Tibial nerve (tissue), 4 donors: ENCODE measurements at regions not wholly inside any gene's neighbourhood (a gene's known extent, or its start where the extent isn't known, plus 50 kb on each side); places are given as distances from the start of the nearest gene placed in this dataset.
"Not testable (repeated sequence)": the region's sequence is repeated elsewhere in the genome, so short reads cannot be mapped to it uniquely, and the experiment has no call there.

Source experiments
- DNase-seq, 2 donors: peaks; one replicate each; pipeline ENCODE4 v3.0.0-alpha.2; 2019; ENCODE audit warnings: low spot score in 2 of 2
- H3K27ac ChIP-seq, 4 donors: fragments of 200-600 bp; sonication (generic) in 3 of 4; one replicate each; pipeline ENCODE4 v1.5.1; 2017 to 2019; ENCODE audit warnings: mild to moderate bottlenecking in 1 of 4
- H3K27me3 ChIP-seq, 2 donors: fragments of 200-600 bp; sonication (generic) in 1 of 2; one replicate each; pipeline versions ENCODE4 v1.5.1 to v1.6.0; 2017 to 2019
- H3K36me3 ChIP-seq, 3 donors: fragments of 200-600 bp; sonication (generic); one replicate each; pipeline ENCODE4 v1.5.1; 2018 to 2019
- H3K4me1 ChIP-seq, 4 donors: fragments of 200-600 bp; sonication (generic) in 3 of 4; one replicate each; pipeline ENCODE4 v1.5.1; 2017 to 2019
- H3K4me3 ChIP-seq, 4 donors: fragments of 200-600 bp; sonication (generic) in 3 of 4; one replicate each; pipeline ENCODE4 v1.5.1; 2017 to 2019; ENCODE audit warnings: mild to moderate bottlenecking in 1 of 4, moderate library complexity in 1 of 4
- H3K9me3 ChIP-seq, 4 donors: fragments of 200-600 bp; sonication (generic) in 3 of 4; one replicate each; pipeline ENCODE4 v1.5.1; 2017 to 2019
- CTCF ChIP-seq, 5 experiments: fragments of 200-600 bp in 3 of 5; fragments of 450-650 bp in 2 of 5; sonication (generic) in 3 of 5; IDR thresholded peaks; one replicate each; pipeline ENCODE4 v1.5.1; 2016 to 2019; ENCODE audit warnings: antibody characterized with exemption in 5 of 5, mild to moderate bottlenecking in 3 of 5, moderate library complexity in 2 of 5
- EP300 ChIP-seq, 2 donors: sonication (generic); formaldehyde crosslinking; IDR thresholded peaks; one replicate each; pipeline ENCODE4 v1.6.1; 2017; ENCODE audit warnings: antibody characterized with exemption in 2 of 2, mild to moderate bottlenecking in 1 of 2
- POLR2A ChIP-seq, 2 donors: fragments of 450-650 bp; IDR thresholded peaks; one replicate each; pipeline ENCODE4 v1.6.1; 2017; ENCODE audit warnings: antibody characterized with exemption in 2 of 2, mild to moderate bottlenecking in 2 of 2, moderate library complexity in 2 of 2
- WGBS, 2 donors: methylation state at CpG; one replicate each; pipeline ENCODE4 v1.1.5; 2018; 5-methylcytosine and 5-hydroxymethylcytosine counted together

GRCh38 chr1:143721024-143721373, 250.8 kb downstream of the FAM72C start:
- H3K4me1 ChIP-seq = no peaks in the 10 kb centered on the region
- 26 to 40% methylated on average over 7 of the region's 7 CpGs for WGBS, 2 donors
- DNase-seq = no peak
- no peak for TF ChIP-seq EP300 (IDR thresholded peaks at IDR 0.05)
- TF ChIP-seq CTCF (IDR thresholded peaks at IDR 0.05) = no peak
- TF ChIP-seq POLR2A (IDR thresholded peaks at IDR 0.05) = no peak
- no peak overlapping the region for H3K27ac ChIP-seq
- no peak overlapping the region for H3K4me3 ChIP-seq
- H3K27me3 ChIP-seq = peaks cover 0 to 13% of the 10 kb centered on the region in 2 donors
- no peaks in the 10 kb centered on the region for H3K9me3 ChIP-seq
- H3K36me3 ChIP-seq = no peaks in the 10 kb centered on the region

- no peak overlapping the region for H3K4me3 ChIP-seq
- H3K4me1 ChIP-seq = no peaks in the 10 kb centered on the region
- H3K27me3 ChIP-seq = peaks cover 0 to 13% of the 10 kb centered on the region in 2 donors
- no peaks in the 10 kb centered on the region for H3K36me3 ChIP-seq
- H3K9me3 ChIP-seq = no peaks in the 10 kb centered on the region
- no peak for DNase-seq
- no peak for TF ChIP-seq POLR2A (IDR thresholded peaks at IDR 0.05)
- TF ChIP-seq CTCF (IDR thresholded peaks at IDR 0.05) = no peak
- TF ChIP-seq EP300 (IDR thresholded peaks at IDR 0.05) = no peak
- no peak overlapping the region for H3K27ac ChIP-seq
- 21 to 33% methylated on average over 24 of the region's 24 CpGs for WGBS, 2 donors
These were observed 251.4 kb downstream of the FAM72C start for GRCh38 chr1:143720087-143721023.

GRCh38 chr1:143718524-143718923, 253.3 kb downstream of the FAM72C start:
- Histone ChIP-seq H3K4me3 (no peak overlapping the region), H3K9me3 (no peaks in the 10 kb centered on the region), H3K4me1 (no peaks in the 10 kb centered on the region), H3K27me3 (peaks cover 0 to 13% of the 10 kb centered on the region in 2 donors), H3K36me3 (no peaks in the 10 kb centered on the region), H3K27ac (no peak overlapping the region)
- TF ChIP-seq CTCF (IDR thresholded peaks at IDR 0.05) = no peak
- TF ChIP-seq POLR2A (IDR thresholded peaks at IDR 0.05) = no peak
- TF ChIP-seq EP300 (IDR thresholded peaks at IDR 0.05) = no peak
- no peak for DNase-seq
- 69 to 70% methylated on average over 2 of the region's 2 CpGs for WGBS, 2 donors

GRCh38 chr1:143718021-143718420, 253.8 kb downstream of the FAM72C start:
- Histone ChIP-seq H3K9me3 (no peaks in the 10 kb centered on the region), H3K4me1 (no peaks in the 10 kb centered on the region), H3K27ac (no peak overlapping the region), H3K4me3 (no peak overlapping the region), H3K36me3 (no peaks in the 10 kb centered on the region), H3K27me3 (peaks cover 0 to 13% of the 10 kb centered on the region in 2 donors)
- 18 to 57% methylated on average over 16 of the region's 16 CpGs for WGBS, 2 donors
- TF ChIP-seq CTCF (IDR thresholded peaks at IDR 0.05) (no peak), POLR2A (IDR thresholded peaks at IDR 0.05) (no peak), EP300 (IDR thresholded peaks at IDR 0.05) (no peak)
- DNase-seq = no peak

- Histone ChIP-seq H3K27ac (no peak overlapping the region), H3K27me3 (peaks cover 0 to 13% of the 10 kb centered on the region in 2 donors), H3K4me1 (no peaks in the 10 kb centered on the region), H3K36me3 (no peaks in the 10 kb centered on the region), H3K4me3 (no peak overlapping the region), H3K9me3 (no peaks in the 10 kb centered on the region)
- 37 to 59% methylated on average over 17 to 21 of the region's 21 CpGs for WGBS, 2 donors
- TF ChIP-seq CTCF (IDR thresholded peaks at IDR 0.05) = no peak
- no peak for TF ChIP-seq POLR2A (IDR thresholded peaks at IDR 0.05)
- TF ChIP-seq EP300 (IDR thresholded peaks at IDR 0.05) = no peak
- DNase-seq = no peak
These were observed 254.4 kb downstream of the FAM72C start for GRCh38 chr1:143717434-143717833.

GRCh38 chr1:143714913-143715312, 256.9 kb downstream of the FAM72C start:
- H3K27me3 ChIP-seq, H3K9me3 ChIP-seq, H3K27ac ChIP-seq, DNase-seq, H3K4me1 ChIP-seq, H3K4me3 ChIP-seq, H3K36me3 ChIP-seq: not testable (repeated sequence)
- 54 to 64% methylated on average over 4 of the region's 4 CpGs for WGBS, 2 donors
